PFSK-1 (cell line): ENCODE measurements at regions not wholly inside any gene's neighbourhood (a gene's known extent, or its start where the extent isn't known, plus 50 kb on each side); places are given as distances from the start of the nearest gene placed in this dataset.

Experiments
- POLR2AphosphoS5 ChIP-seq: IDR thresholded peaks from 2 replicates; pipeline ENCODE4 v1.6.1; 2012; ENCODE audit warnings: low read depth, mild to moderate bottlenecking, control low read depth, low read length, moderate library complexity
- SIN3A ChIP-seq: IDR thresholded peaks from 2 replicates; pipeline ENCODE4 v1.6.1; 2012; ENCODE audit warnings: mild to moderate bottlenecking, low read length, moderate library complexity, borderline replicate concordance; ENCODE audit not compliant: insufficient read depth
- TAF1 ChIP-seq: IDR thresholded peaks from 2 replicates; pipeline ENCODE4 v1.6.1; 2012; ENCODE audit warnings: low read length, control low read depth, borderline replicate concordance; ENCODE audit not compliant: insufficient read depth
- TF ChIP-seq, protein P1 (sequence below), 2 experiments: IDR thresholded peaks; 2 replicates each; pipeline versions ENCODE4 v1.6.1 to v1.8.0; 2011 to 2012; ENCODE audit warnings: low read depth in 2 of 2, low read length in 2 of 2, control low read depth in 1 of 2, inconsistent platforms in 1 of 2, mild to moderate bottlenecking in 1 of 2, moderate library complexity in 1 of 2; ENCODE audit not compliant: insufficient read depth in 1 of 2

DNA sequence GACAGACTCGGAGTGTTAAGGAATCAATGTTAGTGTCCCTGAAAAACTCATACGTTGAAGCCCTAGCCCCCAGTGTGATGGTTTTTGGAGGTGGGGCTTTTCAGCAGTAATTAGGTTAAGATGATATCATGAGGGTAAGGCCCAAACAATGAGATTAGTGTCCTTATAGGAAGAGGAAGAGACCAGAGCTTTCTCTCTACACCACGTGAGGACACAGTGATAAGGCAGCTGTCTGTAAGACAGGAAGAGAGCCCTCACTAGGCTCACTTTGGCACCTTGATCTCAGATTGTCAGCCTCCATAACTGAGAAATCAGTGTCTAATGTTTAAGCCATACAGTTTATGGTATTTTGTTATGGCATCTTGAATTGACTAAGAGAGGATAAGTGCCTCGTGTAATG is 403.2 kb downstream of the NPIPA7 start:
- no peak for TF ChIP-seq TAF1
- TF ChIP-seq, protein P1, sequence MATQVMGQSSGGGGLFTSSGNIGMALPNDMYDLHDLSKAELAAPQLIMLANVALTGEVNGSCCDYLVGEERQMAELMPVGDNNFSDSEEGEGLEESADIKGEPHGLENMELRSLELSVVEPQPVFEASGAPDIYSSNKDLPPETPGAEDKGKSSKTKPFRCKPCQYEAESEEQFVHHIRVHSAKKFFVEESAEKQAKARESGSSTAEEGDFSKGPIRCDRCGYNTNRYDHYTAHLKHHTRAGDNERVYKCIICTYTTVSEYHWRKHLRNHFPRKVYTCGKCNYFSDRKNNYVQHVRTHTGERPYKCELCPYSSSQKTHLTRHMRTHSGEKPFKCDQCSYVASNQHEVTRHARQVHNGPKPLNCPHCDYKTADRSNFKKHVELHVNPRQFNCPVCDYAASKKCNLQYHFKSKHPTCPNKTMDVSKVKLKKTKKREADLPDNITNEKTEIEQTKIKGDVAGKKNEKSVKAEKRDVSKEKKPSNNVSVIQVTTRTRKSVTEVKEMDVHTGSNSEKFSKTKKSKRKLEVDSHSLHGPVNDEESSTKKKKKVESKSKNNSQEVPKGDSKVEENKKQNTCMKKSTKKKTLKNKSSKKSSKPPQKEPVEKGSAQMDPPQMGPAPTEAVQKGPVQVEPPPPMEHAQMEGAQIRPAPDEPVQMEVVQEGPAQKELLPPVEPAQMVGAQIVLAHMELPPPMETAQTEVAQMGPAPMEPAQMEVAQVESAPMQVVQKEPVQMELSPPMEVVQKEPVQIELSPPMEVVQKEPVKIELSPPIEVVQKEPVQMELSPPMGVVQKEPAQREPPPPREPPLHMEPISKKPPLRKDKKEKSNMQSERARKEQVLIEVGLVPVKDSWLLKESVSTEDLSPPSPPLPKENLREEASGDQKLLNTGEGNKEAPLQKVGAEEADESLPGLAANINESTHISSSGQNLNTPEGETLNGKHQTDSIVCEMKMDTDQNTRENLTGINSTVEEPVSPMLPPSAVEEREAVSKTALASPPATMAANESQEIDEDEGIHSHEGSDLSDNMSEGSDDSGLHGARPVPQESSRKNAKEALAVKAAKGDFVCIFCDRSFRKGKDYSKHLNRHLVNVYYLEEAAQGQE (IDR thresholded peaks at IDR 0.05; ENCODE audit: insufficient read depth in 1 of 2, low read depth in 2 of 2, low read length in 2 of 2) = no peak
- no peak for TF ChIP-seq POLR2AphosphoS5
- no peak for TF ChIP-seq SIN3A
